ENCODE measurements at regions not wholly inside any gene's neighbourhood (a gene's known extent, or its start where the extent isn't known, plus 50 kb on each side); places are given as distances from the start of the nearest gene placed in this dataset.

GRCh38 chr13:33644581-33645543 is 173.1 kb upstream of the RFC3 start:
- TF ChIP-seq CTCF (IDR thresholded peaks at IDR 0.05) (no peak), POLR2AphosphoS5 (IDR thresholded peaks at IDR 0.05) (peak in 1 of 3 donors; percentile 69), EP300 (IDR thresholded peaks at IDR 0.05) (no peak)
